Inflammatory macrophage treated with lipopolysaccharide for 4 hours (primary cell): ENCODE measurements at regions not wholly inside any gene's neighbourhood (a gene's known extent, or its start where the extent isn't known, plus 50 kb on each side); places are given as distances from the start of the nearest gene placed in this dataset.
"Not testable (repeated sequence)": the region's sequence is repeated elsewhere in the genome, so short reads cannot be mapped to it uniquely, and the experiment has no call there.

Experiments used
- DNase-seq: peaks from one replicate; pipeline ENCODE4 v3.0.0-alpha.2; 2020

DNA sequence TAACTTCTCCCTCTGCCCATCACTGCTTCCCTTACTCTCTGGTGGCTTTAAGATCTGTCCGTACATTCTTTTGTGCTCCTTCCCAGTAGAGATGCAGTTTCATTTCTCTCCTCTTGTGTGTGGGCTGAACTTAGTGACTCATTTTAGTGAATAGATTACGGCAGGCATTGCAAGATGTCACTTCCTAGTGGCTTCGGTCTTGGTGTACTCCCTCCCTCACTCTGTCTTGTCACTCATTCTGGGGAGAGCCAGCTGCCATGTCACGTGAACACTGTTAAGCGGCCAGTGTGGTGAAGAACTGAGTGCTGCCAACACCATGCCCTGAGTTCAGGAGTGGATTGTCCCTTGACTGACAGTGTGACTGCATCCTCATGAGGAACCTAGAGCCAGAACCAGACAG is 115.9 kb downstream of the OTOR start:
- DNase-seq: peak; percentile 24

DNA sequence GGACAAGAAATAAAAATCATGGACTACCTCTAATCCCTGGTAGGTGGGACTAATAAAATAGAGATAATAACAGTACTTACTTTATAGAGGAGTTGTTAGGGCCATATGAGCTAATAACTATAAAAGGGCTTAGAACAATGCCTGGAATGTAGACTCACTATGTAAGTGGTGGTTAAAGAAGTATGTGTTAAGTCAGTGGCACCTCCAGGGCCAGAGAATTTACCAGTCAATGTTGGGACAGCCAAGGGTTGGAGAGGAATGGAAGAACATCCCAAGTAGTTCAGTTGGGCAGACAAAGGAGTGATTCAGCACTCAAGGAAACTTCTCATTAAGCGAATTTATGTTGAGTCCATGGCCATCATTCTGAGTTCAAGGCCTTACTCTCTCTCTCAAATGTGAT is 116.8 kb downstream of the OTOR start:
- no peak for DNase-seq

DNA sequence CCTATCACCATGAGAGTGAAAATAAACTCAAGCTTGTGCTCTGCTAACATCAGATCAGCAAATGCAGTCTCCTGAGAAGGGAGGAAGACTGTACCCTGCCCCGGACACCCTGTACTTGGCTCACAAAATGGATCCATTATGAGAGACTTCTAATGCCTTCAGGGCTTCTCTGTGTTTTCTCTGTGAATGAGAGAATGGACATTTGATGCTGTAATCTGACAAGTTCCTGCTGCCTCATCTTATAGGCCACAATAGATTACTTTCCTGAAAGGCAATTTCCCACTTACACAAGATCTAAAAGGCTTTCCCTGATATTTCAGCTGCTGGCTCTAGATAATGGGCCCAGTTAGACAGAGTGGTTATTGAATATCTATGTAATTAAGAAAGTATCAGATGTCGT is 117.2 kb downstream of the OTOR start:
- no peak for DNase-seq

DNA sequence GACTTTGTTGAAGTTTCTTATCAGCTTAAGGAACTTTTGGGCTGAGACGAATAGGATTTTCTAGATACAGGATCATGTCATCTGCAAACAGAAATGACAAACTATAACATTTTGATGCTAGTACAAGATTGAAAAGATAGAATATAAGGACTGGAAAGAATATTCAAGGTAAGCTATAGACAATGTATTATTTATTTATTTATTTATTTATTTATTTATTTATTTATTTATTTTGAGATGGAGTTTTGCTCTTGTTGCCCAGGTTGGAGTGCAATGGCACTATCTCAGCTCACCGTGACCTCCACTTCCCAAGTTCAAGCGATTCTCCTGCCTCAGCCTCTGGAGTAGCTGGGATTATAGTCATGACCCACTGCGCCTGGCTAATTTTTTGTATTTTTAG is 125.0 kb downstream of the OTOR start:
- not testable (repeated sequence) for DNase-seq

DNA sequence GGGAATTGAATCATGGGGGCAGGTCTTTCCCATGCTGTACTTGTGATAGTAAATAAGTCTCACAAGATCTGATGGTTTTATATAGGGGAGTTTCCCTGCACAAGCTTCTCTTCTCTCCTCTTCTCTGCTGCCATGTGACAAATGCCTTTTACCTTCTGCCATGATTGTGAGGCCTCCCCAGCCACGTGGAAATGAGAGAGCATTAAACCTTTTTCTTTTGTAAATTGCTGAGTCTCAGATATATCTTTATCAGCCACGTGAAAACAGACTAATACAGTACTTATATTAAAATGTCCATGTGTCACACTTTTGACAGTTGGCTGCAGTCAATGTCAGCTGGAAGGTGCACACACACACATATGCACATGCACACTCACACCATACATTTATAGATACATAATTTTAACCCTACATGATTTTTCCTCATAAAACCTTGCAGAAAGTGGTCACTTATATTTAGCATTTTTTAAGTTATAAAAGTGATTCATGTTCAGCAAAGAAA is 128.9 kb downstream of the OTOR start:
- no peak for DNase-seq

DNA sequence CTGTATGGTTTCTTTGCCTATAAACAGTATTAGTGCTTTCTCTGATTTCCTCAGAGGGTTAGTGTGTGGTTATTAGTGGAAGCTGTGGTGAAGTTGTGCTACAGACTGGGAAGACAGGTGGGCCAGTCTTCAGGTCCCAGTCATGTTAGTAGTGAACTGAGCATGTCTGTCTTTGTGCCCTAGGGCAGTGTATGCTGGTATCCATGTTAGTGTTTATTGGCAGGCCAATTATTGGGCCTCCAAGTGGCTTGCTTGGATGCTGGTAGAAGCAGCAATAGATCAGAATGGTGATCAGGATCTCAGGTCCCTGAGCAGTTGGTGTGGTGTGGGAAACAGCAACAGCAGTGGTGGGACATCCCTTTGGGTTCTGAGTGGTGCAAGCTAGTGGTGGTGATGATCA is 137.6 kb downstream of the OTOR start:
- no peak for DNase-seq

DNA sequence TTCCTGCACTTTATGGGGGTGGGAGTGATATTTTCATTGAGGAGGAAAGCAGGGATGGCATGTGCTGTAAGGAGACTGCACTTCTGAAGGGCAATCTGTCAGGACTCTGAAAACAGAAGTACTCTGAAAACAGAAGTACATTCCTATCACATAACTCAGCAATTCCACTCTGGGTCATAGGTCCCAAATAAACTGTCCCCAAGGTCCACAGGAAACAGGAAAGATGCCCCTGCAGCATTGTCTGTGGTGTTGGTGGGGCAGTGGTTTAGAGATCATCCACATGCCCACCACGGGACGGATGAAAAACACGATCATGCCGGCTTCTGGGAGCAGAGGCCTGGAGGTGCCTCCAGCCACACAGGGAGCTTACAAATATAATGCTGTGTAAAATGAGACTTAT is 150.3 kb downstream of the OTOR start:
- DNase-seq: no peak

DNA sequence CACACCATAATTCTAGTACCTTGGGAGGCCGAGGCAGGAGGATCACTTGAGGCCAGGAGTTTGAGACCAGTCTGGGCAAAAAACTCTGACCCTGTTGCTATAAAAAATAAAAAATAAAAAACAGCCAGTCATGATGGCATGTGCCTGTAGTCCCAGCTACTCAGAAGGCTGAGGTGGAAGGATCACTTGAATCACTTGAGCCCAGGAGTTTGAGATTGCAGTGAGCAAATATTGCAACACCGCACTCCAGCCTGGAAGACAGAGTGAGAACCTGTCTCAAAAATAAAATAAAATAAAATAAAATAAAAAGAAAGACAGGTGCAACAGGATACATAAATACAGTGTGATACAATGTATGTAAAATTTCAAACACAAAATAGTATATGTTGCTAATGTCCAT is 154.5 kb downstream of the OTOR start:
- DNase-seq: no peak

DNA sequence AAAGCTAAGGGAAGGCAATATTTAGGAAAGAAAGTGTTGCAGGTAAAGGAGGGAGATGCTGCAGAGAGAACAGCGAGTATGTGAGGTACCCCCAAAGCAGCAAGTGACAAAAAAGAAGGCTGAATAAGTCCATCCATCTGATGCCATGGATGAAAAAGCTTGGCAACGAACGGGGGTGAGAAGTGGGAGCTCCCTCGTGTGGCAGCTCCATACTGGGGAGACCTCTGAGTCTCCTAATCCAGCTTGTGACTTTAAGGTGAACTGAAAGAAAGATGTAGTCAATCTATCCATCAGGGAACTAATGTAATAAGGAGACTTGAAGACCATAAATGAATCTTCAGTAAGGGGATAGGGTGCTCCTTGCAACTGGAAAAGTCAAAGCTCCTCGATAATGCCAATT is 156.6 kb downstream of the OTOR start:
- no peak for DNase-seq

DNA sequence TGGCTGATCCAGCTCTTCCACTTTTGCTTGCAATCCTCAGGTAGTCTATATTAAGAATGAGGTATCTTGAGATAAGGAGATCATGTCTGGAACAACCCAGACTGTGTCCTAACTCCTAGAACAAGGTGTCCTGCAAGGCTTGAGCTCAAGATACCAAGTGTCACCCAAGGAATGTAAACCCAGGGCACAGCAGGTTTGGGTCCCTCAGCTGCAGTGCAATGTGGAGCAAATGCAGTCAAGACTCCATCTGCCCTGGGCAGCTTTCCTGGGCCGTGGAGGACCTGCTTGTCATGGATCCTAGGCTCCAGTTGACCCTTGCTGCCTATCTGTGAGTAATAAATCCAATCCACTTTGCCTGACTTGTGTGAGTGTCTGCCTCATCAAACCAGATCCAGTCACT is 166.1 kb downstream of the OTOR start:
- no peak for DNase-seq

DNA sequence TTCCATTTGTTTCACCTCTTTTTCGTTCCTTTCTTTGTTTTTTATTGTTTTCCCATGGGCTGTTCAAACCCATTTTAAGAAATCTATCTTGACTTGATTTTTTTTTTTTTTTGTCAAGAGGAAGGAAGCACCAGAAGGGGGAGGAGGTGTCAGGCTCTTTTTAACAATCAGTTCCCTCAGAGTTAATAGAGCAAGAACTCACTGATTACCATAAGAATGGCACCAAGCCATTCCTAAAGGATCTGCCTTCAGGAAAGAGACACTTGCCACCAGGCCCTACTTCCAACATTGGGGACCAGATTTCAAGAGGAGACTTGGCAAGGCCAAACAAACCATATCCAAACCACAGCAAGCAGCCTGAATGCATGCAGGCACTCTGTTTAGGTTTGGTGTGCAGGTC is 168.0 kb downstream of the OTOR start:
- no peak for DNase-seq

DNA sequence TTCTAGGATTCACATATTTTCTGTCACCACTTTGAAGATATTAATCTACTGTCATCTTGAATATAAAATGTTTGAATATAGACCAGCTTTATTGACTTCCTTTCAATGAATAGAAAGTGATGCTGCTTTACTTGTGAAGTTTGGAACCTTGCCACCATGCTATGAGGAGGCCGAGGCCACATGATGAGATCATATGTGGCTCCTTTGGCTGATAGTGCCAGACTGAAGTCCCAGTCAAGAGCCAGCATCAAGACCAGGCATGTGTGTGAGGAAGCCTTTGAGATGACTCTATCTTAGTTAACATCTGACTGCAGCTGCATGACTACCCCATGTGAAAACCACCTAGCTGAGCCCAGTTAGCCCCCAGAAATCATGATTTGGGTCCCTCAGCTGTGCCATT is 169.5 kb downstream of the OTOR start:
- DNase-seq: no peak

DNA sequence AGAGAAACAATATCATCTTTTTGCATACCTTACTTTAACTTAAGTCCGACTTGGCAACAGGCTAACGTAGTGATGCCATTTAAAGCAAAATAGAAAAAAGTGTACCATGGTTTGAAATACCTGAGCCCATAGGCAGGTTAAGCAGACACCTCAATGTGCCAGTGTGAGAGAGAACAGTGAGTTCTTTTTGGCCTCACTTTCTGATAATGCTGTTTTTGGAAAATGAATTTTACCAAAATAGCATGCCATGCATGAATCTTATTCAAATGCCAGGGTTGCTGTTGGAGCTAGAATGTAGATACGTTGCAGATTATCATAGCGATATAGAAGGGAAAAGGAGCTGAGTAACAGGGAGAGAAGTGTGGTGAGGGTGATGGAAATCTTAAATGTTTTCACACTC is 170.2 kb downstream of the OTOR start:
- no peak for DNase-seq

DNA sequence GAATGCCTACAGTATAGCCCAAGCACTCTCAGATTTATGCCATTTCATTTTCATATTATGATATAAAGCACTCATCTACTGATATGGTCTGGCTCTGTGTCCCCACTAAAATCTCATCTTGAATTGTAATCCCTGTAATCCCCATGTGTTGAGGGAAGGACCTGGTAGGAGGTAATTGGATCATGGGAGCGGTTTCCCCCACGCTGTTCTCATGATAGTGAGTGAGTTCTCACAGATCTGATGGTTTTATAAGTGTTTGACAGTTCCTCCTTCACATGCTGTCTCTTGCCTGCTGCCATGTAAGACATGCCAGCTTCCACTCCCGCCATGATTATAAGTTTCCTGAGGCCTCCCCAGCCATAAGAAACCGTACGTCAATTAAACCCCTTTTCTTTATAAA is 171.7 kb downstream of the OTOR start:
- no peak for DNase-seq

DNA sequence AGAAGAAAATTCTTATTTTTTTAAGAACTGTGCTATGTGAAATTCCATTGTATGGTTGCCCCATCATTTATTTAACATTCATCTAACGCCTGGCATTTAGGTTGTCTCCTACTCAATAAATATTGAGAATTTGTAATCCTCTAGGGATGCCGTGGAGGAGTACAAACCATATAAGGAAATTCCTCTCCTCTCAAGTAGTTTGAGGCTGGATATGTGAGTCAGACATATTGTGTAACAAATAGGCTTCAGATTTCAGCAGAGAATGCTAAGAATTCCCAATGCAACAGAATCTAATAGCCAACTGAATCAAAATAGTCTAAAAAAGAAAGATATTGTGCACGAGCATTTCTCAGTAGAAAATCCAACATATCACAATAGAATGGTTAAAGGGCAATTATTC is 174.7 kb downstream of the OTOR start:
- no peak for DNase-seq

DNA sequence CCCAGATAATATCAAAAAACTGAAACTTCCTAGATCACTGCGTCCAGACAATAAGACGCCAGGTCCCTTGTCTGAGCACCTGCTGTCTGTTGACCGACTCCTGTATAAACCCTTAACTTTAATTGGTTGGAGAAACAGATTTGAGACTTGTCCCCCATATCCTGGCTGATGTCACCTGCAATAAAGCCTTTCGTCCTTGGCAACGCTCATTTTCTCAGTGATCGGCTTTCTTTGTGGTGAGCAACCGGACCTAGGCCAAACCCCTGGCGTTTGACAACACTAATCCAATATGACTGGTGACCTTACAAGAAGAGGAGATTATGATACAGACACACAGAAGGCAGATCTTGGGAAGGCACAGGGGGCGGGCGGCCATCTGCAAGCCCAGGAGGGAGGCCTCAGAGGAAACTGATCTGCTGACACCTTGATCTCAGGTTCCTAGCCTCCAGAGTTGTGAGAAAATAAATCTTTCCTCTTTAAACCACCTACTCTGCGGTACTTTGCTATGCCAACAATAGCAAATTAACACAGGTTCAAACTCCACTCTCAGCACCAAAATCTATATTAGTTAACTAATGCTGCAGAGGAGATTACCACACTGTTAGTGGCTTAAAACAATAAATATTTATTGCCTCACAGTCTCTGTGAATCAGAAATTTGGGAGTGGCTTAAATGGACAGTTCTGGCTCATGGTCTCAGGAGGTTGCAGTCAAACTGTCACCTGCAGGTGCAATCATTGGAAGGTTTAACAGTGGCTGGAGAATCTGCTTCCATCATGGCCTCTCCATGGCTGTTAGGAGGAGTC is 178.7 kb downstream of the OTOR start:
- no peak for DNase-seq

DNA sequence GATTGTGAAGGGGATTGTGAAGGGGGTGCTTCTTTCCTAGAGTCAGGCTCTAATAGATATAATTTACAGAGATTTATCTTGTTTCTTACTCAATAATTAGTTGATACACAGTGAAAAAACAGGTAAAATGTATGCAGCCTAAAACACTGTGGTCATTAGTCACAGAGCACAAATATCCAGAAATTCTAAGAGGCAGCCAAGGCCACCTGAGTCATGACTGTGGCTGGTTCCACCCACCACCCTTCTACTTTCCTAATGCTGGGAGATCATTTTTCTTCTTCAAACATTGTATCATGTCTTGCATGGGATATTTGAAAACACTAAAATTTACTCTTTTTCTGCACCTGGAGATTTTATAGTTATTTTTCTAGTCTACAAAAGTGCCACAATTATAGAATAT is 181.6 kb downstream of the OTOR start:
- no peak for DNase-seq

DNA sequence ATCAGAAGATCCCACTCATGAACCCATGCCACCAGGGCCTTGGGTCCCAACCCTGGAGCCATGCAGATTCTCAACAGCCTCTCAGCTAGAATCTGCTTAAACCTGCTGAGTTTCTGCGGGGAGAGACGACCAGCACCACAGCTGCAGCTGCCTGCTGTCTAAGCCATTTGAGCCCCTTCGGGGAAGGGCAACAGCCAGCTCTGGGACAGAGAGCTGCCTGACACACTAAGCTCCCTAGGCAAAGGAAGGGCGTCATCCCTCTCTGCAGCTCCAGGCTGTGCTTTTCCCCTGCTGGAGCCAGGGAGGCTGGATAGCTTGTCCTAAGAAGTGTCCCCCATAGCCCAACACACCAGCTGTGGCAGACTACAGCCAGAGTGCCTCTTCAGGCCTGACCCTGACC is 182.5 kb downstream of the OTOR start:
- DNase-seq: no peak

DNA sequence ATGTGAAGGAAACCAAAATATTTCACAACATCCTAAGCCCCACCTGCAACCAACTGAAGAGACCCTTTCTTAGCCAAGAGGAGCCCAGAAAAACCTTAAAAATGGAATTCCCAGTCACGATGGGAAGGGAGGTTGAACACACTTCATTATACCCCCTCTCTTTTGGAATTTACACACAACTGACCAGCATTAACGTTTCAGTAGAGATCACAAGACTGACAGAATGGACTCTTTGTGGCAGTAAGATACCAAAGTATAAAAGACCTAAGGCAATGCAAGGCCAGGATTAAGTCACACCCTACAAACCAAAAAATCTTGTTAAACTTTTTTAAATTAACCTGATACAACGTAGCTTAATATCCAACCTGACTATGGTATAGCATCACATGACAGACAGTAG is 190.9 kb downstream of the OTOR start:
- DNase-seq: no peak

DNA sequence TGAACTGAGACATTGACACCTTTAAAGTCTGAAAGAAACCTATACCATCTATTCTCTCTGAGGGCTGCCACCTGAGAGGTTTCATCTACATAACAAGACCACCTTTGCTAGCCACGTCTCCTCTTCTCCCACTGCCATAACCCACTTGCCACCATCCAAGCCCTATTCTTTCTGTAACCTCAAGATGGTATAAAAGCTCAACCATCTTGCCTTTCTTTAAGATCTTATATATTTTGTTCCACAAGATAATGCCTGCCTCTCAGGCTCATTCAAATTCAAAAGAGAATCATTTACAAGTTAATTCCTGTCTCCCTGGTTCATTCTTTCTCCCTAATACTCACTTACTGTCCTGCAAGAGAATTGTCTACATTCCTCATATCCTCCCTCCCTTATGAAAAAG is 192.5 kb downstream of the OTOR start:
- DNase-seq: no peak

DNA sequence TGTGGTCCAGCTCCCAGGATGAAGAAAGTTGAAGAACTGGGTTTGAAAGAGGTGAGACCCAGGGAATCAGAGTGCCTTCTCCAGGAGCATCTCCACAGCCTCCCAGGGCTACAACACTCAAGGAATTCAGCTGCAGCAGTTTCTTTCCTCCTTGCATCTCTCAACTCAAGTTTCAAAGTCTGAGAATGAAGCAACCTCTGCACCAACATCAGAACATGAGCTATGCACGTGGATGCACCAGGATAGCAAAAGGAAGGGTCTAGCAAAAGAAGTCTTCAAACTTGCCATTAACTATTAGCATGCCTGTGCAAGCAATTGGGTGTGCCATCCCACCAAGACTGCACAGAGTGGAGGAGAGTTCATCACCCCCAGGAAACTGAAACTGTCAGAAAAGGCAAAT is 193.9 kb downstream of the OTOR start:
- no peak for DNase-seq

DNA sequence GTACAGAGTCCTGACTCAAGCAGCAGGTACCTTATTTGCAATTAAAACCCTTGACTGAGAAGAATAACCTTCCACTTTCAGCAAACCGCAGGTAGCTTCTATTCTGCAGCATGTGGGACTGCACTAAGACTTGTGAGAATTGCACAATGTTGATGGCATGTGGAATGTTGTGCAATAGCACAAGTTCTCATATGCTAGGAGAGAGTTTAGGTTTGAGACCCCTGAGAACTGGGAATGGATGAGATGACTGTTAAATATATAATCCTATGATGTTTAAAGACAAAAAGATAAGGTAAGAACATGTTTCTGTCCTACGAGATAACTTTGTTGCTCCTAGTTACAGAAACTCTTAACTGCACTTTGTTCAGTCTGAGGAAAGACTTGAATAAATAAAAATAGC is 194.6 kb downstream of the OTOR start:
- no peak for DNase-seq

DNA sequence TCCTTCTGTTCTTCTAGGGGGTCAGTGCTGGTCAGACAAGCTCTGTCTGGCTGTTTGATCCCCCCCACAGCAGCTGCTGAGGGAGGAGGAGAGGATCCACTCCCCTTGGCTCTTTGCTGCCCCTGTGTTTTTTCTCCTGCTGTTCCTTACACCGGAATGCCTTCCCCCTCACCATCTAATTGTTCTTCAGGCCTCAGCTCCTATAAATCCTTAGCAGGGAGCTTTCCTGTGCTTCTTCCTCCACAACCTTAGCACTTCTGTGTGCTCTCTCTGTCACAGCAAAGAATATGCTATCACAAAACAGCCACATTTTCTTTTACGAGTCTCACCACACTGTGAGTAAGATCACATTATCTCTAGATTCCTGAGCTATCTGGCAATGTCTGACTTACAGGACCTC is 196.6 kb downstream of the OTOR start:
- DNase-seq: no peak

DNA sequence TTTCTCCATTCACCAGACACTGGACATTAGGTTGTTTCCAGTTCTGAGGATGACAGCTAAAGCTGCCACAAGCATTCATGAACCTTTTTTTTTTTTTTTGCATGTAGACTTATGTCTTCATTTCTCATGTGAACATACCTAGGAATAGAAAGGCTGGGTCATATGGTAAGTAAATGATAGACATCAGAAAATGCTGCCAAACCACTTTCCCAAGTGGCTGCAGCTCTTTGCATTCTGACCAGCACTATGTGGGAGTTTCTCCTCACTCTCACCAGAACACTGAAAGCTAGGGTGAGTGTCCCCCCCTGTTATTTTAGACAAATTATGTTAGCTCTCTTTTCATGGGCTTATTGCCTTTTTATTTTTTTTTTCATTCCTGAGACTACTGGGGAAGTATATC is 197.5 kb downstream of the OTOR start:
- DNase-seq: no peak

DNA sequence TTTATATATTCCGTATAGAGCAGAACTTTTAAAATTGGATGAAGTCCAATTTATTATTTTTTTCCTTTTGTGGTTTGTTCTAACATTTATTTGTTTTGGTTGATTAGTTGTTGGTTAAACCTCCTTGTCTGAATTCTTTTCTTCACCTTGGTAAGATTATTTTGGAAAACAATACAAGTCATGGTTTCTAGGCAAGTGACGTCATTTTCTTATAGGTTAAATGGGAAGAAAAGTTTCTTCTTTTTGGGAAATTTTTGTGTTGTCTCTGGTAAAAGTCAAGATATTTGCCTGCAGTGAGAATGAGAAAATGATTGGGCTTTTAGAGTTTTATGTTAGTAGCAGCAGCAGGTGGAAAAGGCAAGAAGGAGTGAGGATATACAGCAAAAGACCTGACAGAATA is 197.9 kb downstream of the OTOR start:
- DNase-seq: no peak
